ENCODE measurements at regions not wholly inside any gene's neighbourhood (a gene's known extent, or its start where the extent isn't known, plus 50 kb on each side); places are given as distances from the start of the nearest gene placed in this dataset.

GRCh38 chr5:107302441-107302840 lies 368.3 kb downstream of the EFNA5 start:
- TF ChIP-seq POLR2AphosphoS5 (IDR thresholded peaks at IDR 0.05; ENCODE audit: borderline replicate concordance, low read depth, low read length) = no peak
- no peak for TF ChIP-seq EZH2 (IDR thresholded peaks at IDR 0.05)
- no peak for TF ChIP-seq FOXP2 (optimal IDR thresholded peaks at IDR 0.05; ENCODE audit: control extremely low read depth, extremely low read length, insufficient read depth)

Data from SK-N-MC (cell line).